Activated naive CD4-positive, alpha-beta T cell treated with anti-CD3 and anti-CD28 coated beads, Interleukin-2, amount 10 ng/mL, durations not matched to agents 7 days and 5 days (primary cell): ENCODE measurements at regions not wholly inside any gene's neighbourhood (a gene's known extent, or its start where the extent isn't known, plus 50 kb on each side); places are given as distances from the start of the nearest gene placed in this dataset.

Experiments used
- CTCF ChIA-PET: fragments of 350-600 bp; sonication (Branson Sonifier 250); formaldehyde crosslinking; loops from one replicate; lab custom pipeline; 2021; ENCODE audit warnings: antibody characterized with exemption; lab: Charles Lee
- DNase-seq: peaks from one replicate; pipeline ENCODE4 v3.0.0-alpha.2; 2020
- H3K27ac Mint-ChIP-seq: one replicate; pipeline ENCODE4 v1.8.0; 2021; ENCODE audit warnings: mild to moderate bottlenecking, moderate library complexity, mixed read lengths
- H3K27me3 Mint-ChIP-seq: one replicate; pipeline ENCODE4 v1.8.0; 2021; ENCODE audit warnings: mild to moderate bottlenecking, mixed read lengths
- H3K36me3 Mint-ChIP-seq: one replicate; pipeline ENCODE4 v1.8.0; 2021; ENCODE audit warnings: mixed read lengths
- H3K4me1 Mint-ChIP-seq: one replicate; pipeline ENCODE4 v1.8.0; 2021; ENCODE audit warnings: mixed read lengths
- H3K4me3 Mint-ChIP-seq: one replicate; pipeline ENCODE4 v1.8.0; 2021; ENCODE audit warnings: mild to moderate bottlenecking, moderate library complexity, mixed read lengths
- H3K9me3 Mint-ChIP-seq: one replicate; pipeline ENCODE4 v1.8.0; 2021; ENCODE audit warnings: mixed read lengths

DNA sequence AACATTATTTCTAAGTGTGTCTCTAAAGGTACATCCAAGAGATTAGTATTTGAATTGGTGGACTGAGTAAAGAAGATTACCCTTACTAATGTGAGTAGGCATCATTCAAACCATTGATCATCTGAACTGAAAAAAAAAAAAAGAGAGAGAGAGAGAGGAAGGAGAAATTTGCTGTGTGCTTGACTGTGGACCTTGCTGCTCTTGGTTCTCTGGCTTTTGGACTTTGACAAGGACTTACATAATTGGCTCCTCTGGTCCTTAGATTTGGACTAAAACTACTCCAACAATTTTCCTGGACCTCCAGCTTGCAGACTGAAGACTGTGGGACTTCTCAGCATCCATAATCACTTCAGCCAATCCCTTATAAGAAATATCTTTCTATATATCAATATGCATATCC lies 1091.9 kb upstream of the EDIL3 start:
- no peak for DNase-seq
- Mint-ChIP-seq H3K27me3 (no peaks in the 10 kb centered on the region), H3K9me3 (peaks cover 13% of the 10 kb centered on the region), H3K36me3 (no peaks in the 10 kb centered on the region), H3K4me1 (no peaks in the 10 kb centered on the region), H3K27ac (no peak overlapping the region), H3K4me3 (no peak overlapping the region)
- CTCF ChIA-PET: no interaction called here

DNA sequence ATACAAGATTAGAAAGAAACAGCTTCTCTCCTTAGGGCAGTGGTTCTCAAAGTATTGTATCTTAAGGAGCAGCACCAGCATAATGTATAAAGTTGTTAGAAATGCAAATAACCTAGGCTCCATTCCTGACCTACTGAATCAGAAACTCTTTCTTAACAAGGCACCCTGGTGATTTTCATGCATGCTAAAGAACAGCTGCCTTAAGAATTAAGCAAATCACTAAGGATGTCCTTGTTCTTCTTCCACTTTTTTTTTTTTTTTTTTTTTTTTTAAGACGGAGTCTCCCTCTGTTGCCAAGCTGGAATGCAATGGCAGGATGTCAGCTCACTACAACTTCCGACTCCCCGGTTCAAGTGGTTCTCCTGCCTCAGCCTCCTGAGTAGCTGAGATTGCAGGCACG lies 1095.2 kb upstream of the EDIL3 start:
- CTCF ChIA-PET: no interaction called here
- H3K27me3 Mint-ChIP-seq: no peaks in the 10 kb centered on the region

DNA sequence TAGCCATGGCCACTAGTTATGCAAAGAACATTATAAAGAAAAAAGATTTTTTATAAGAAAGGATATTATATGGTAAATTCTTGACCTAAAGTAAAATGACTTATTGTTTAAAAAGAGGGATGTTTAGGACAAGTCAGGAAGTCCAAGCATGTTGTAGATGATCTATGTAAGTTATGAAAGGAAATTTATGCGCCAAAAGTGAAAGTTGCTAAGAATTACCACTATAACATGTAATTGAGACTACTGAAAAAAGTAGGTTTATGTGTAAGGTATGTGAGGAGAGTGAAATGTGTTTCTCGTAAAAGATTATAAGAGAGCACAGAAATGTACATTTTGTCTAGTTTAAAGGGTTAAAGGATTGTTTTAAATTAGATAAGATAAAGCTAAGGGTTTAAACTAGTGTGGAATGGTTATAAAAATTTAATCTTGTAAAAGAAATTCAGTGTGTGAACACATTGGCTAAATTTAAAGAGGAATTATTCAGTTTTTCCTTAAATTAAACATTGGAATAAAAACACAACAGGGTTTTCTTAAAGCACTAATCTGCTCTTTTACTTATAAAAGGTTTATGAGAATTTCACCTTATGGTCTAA lies 1100.4 kb upstream of the EDIL3 start:
- Mint-ChIP-seq H3K4me1 (no peaks in the 10 kb centered on the region), H3K9me3 (peaks cover 9% of the 10 kb centered on the region), H3K36me3 (peaks cover 1% of the 10 kb centered on the region), H3K4me3 (no peak overlapping the region), H3K27me3 (no peaks in the 10 kb centered on the region), H3K27ac (no peak overlapping the region)
- CTCF ChIA-PET: no interaction called here
- no peak for DNase-seq

More for the DNA sequence above, 1095.2 kb upstream of the EDIL3 start:
- Mint-ChIP-seq H3K27ac (no peak overlapping the region), H3K9me3 (peaks cover 10% of the 10 kb centered on the region), H3K4me1 (no peaks in the 10 kb centered on the region), H3K4me3 (no peak overlapping the region), H3K36me3 (no peaks in the 10 kb centered on the region)
- no peak for DNase-seq

DNA sequence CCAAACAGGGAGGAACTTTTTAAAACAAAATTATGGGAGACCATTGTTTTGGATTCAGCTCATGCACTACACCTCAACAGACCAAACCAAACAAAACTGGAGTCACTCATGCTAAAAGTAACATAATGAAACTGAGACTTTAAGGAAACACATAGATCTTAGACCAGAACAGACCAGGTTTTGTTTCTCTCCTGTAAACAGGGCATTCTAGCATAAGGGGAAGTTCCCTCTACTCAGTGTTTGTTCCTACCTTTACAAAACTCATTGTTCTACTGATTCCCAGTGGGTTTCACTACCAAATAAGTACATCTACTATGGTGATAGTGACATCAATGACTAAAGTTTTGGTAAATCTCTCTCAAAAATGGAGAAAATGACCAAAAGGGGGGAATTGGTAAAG lies 1103.6 kb upstream of the EDIL3 start:
- Mint-ChIP-seq H3K36me3 (peaks cover 1% of the 10 kb centered on the region), H3K27me3 (no peaks in the 10 kb centered on the region), H3K27ac (no peak overlapping the region), H3K9me3 (peaks cover 17% of the 10 kb centered on the region), H3K4me1 (no peaks in the 10 kb centered on the region), H3K4me3 (no peak overlapping the region)
- CTCF ChIA-PET: no interaction called here
- DNase-seq: no peak

DNA sequence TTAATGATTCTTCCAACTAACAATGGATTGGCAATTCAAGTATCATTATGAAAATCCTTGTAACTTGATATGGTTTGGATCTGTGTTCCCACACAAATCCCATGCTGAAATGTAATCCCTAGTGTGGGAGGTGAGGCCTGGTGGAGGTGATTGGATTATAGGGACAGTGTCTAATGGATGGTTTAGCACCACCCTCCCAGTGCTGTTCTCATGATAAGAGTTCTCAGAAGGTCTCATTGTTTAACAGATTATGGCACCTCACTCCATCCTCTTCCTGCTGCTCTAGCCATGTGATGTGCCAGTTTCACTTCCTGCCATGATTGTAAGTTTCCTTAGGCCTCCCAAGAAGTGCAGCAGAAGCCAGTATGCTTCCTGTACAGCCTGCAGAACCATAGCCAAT lies 1116.2 kb upstream of the EDIL3 start:
- no peak overlapping the region for H3K27ac Mint-ChIP-seq
- no peak for DNase-seq
- no peak overlapping the region for H3K4me3 Mint-ChIP-seq
- H3K27me3 Mint-ChIP-seq: no peaks in the 10 kb centered on the region
- H3K36me3 Mint-ChIP-seq: no peaks in the 10 kb centered on the region
- no peaks in the 10 kb centered on the region for H3K4me1 Mint-ChIP-seq
- peaks cover 10% of the 10 kb centered on the region for H3K9me3 Mint-ChIP-seq
- CTCF ChIA-PET: no interaction called here

DNA sequence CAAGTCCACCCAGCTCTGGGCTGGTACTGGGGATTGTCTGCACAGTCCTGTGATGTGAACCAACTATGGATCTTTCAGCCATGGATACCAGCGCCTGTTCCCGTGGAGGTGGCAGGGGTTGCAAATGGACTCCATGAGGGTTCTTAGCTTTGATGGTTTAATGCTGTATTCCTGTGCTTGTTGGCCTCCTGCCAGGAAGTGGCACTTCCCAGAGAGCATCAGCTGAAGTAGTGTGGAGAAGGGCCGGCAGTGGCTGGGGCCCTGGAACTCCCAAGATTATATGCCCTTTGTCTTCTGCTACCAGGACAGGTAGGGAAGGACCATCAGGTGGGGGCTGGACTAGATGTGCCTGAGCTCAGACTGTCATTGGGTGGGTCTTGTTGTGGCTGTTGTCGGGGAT lies 1104.8 kb upstream of the COX7C start:
- Mint-ChIP-seq H3K27ac (no peak overlapping the region), H3K4me1 (no peaks in the 10 kb centered on the region), H3K4me3 (no peak overlapping the region), H3K9me3 (peaks cover 5% of the 10 kb centered on the region), H3K27me3 (no peaks in the 10 kb centered on the region), H3K36me3 (no peaks in the 10 kb centered on the region)
- CTCF ChIA-PET: no interaction called here
- no peak for DNase-seq

DNA sequence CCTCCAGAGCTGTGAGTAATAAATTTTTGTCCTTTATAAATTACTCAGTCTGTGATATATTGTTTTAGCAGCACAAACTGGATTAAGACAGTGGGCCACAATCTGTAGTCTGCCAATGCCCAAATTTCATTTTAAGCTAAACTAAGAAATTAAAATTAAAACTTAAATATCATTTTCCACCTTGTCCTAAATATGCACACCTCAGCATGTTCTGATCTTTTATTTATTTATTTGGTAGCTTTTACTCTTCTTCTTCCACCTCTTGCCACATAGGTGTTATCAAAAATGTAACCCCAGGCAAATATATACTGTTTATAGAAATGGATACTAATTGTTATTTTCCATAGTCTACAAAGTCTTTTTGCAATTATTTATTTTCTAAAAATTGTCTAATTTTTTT lies 1102.2 kb upstream of the COX7C start:
- no peaks in the 10 kb centered on the region for H3K27me3 Mint-ChIP-seq
- H3K9me3 Mint-ChIP-seq: peaks cover 2% of the 10 kb centered on the region
- no peak overlapping the region for H3K4me3 Mint-ChIP-seq
- CTCF ChIA-PET: no interaction called here
- H3K4me1 Mint-ChIP-seq: no peaks in the 10 kb centered on the region
- no peak for DNase-seq
- H3K27ac Mint-ChIP-seq: no peak overlapping the region
- no peaks in the 10 kb centered on the region for H3K36me3 Mint-ChIP-seq

DNA sequence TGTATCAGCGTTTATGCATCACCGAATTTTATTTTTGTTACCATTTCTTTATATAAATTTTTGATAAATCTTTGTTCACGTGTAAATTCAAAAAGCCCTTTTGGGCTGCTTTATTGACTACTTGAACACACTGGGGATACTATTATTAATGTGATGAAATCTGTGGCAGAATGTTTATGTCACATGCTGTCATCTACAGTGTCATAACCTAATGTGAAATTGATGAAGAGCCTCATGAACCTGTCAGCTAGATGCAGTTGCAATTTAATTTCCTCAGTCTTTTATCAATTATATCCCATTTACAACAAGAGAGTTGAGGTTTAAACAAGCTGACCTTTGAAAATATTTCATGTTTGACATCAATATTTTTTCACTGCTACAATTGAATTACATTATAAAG lies 1100.4 kb upstream of the COX7C start:
- H3K27me3 Mint-ChIP-seq: no peaks in the 10 kb centered on the region
- no peak for DNase-seq
- H3K4me1 Mint-ChIP-seq: no peaks in the 10 kb centered on the region
- H3K27ac Mint-ChIP-seq: no peak overlapping the region
- no peak overlapping the region for H3K4me3 Mint-ChIP-seq
- peaks cover 2% of the 10 kb centered on the region for H3K9me3 Mint-ChIP-seq
- no peaks in the 10 kb centered on the region for H3K36me3 Mint-ChIP-seq
- CTCF ChIA-PET: no interaction called here

DNA sequence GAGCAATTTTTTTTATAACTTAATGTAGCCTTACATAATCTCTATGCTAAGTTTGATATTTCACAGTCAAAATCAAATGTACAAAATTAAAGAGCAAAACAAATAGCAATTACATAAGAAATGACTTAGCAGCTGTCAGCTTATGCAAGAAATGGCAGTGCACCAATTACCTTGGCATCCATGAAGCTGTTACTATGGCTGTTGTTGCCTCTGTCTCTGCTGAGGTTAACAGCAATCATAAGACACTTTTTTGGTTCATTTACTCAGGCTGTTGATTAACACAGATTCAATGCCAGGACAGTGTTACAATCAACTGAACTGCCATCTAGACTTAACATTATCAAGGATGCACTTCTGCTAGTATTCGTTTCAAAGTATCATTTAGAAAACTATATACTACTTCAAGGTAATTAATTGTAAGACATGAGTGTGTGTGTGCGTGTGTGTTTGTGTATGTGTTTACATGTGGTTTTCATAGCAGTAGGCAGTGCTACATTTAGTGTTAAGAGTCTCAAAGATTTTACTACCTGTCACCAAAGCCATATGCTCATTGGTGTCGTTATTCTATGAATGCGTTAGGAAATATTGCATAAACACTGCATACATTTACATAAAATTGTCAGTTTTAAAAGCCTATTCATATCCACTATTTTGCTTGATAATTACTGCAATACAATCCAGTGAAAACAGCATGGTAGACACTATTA lies 1084.2 kb upstream of the COX7C start:
- Mint-ChIP-seq H3K4me3 (no peak overlapping the region), H3K9me3 (no peaks in the 10 kb centered on the region), H3K27me3 (no peaks in the 10 kb centered on the region), H3K4me1 (no peaks in the 10 kb centered on the region), H3K36me3 (no peaks in the 10 kb centered on the region), H3K27ac (no peak overlapping the region)
- no peak for DNase-seq
- CTCF ChIA-PET: no interaction called here

DNA sequence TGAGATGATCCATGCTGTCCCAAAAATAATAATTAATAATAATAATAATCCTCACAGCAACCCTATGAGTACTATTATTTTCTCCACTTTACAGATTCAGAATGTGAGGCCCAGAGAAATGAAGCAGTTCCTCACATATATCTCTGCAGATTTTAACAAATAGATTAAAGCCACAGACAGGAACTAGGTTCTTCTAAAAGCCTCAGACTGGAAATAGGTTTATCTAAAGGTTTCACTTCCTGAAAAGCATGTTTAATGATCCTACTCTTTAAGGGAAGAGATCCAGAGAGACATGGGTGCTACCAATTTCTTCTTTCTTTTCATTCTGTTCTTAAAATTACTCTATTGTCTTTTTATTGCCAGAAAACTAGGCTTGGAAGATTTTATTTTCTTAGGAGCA lies 1079.4 kb upstream of the COX7C start:
- CTCF ChIA-PET: no interaction called here
- no peak overlapping the region for H3K4me3 Mint-ChIP-seq
- H3K9me3 Mint-ChIP-seq: no peaks in the 10 kb centered on the region
- H3K4me1 Mint-ChIP-seq: no peaks in the 10 kb centered on the region
- no peak for DNase-seq
- H3K27me3 Mint-ChIP-seq: no peaks in the 10 kb centered on the region
- H3K36me3 Mint-ChIP-seq: no peaks in the 10 kb centered on the region
- H3K27ac Mint-ChIP-seq: no peak overlapping the region

DNA sequence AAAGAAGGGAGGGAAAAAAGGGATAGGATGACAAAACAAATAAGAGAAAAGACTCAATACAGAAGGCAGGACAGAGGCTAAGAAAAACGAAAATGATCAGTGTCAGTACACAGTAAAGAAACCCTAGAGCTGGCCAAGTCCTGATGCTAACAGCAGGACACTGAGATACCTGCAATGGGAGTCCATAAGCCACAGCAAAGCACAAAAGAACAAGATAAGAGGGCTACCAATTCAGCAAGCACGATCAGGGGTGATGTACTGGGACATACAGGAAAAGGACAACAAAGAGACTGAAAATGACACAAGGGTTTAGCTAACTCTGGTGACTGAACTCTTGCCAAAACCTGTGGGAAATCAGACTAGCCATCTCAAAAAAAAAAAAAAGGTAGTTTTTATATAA lies 1072.6 kb upstream of the COX7C start:
- DNase-seq: no peak
- CTCF ChIA-PET: no interaction called here
- H3K36me3 Mint-ChIP-seq: no peaks in the 10 kb centered on the region
- H3K9me3 Mint-ChIP-seq: peaks cover 9% of the 10 kb centered on the region
- H3K4me1 Mint-ChIP-seq: no peaks in the 10 kb centered on the region
- H3K27me3 Mint-ChIP-seq: no peaks in the 10 kb centered on the region
- H3K27ac Mint-ChIP-seq: no peak overlapping the region
- H3K4me3 Mint-ChIP-seq: no peak overlapping the region

DNA sequence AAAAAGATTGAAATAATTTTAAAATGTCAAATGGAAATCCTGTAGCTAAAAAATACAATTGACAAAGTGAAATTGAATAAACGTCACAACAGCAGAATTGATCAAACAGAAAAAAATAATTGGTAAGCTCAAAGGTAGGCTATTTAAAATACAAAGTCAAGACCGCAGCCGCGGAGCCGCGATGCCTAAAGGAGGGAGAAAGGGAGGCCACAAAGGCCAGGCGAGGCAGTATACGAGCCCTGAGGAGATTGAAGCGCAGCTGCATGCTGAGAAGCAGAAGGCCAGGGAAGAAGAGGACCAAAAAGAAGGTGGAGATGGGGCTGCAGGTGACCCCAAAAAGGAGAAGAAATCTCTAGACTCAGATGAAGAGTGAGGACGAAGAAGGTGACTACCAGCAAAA lies 1068.5 kb upstream of the COX7C start:
- no peak for DNase-seq
- Mint-ChIP-seq H3K4me1 (no peaks in the 10 kb centered on the region), H3K9me3 (peaks cover 18% of the 10 kb centered on the region), H3K27me3 (no peaks in the 10 kb centered on the region), H3K27ac (no peak overlapping the region), H3K36me3 (no peaks in the 10 kb centered on the region), H3K4me3 (no peak overlapping the region)
- CTCF ChIA-PET: no interaction called here

DNA sequence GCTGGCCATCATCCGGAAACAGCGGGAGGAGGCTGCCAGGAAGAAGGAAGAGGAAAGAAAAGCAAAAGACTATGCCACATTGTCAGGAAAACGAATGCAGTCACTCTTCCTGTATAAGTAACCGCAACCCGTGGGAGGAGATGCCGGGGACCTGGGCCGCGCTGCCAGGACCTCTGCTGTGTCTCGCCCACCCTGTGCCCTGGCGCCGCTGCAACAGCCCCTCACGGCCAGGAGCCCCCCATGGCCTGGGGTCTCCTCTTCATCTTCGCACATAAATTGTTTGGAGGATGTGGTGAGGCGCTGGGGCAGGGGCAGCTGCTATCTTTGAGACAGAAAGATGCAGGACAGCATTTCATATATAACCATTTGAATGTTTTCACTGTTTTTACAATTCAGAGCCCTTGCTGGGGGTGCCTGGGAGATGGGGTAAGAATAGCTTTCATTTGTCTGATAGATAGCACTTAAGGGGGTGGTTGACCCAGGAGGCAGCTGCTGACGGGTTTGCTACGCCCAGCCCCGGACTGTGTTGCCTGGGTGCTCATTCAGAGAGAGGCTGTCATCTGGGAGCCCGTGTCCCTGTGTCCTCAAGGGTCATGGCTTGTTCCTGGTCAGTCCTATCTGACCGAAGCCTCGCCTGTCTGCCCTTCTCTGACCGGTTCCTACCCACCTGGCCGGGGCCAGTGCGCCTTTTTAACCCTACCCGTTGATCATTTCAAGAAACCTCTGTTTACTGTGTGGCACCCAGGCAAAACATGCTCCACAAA lies 1067.7 kb upstream of the COX7C start:
- Mint-ChIP-seq H3K4me1 (no peaks in the 10 kb centered on the region), H3K4me3 (no peak overlapping the region), H3K27me3 (no peaks in the 10 kb centered on the region), H3K27ac (no peak overlapping the region), H3K9me3 (peaks cover 20% of the 10 kb centered on the region), H3K36me3 (no peaks in the 10 kb centered on the region)
- CTCF ChIA-PET: no interaction called here
- DNase-seq: no peak

DNA sequence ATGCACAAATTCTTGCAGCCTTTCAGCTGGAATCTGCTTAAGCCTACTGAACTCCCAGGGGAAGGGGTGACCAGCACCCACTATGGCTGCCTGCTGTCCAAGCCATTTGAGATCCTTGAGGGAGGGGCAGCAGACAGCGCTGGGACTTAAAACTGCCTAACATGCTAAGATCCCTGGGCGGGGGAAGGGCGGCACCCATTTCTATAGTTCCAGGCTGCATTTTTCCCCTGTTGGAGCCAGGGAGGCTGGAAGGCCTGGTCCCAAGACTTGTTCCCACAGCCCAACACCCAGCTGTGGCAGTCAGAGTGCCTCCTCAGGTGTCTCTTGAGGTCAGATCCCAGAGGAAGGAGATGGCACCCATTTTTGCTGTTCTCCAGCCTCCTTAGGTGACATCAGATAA lies 1061.3 kb upstream of the COX7C start:
- H3K4me1 Mint-ChIP-seq: no peaks in the 10 kb centered on the region
- no peaks in the 10 kb centered on the region for H3K27me3 Mint-ChIP-seq
- CTCF ChIA-PET: no interaction called here
- peaks cover 20% of the 10 kb centered on the region for H3K9me3 Mint-ChIP-seq
- no peak overlapping the region for H3K27ac Mint-ChIP-seq
- H3K36me3 Mint-ChIP-seq: no peaks in the 10 kb centered on the region
- no peak for DNase-seq
- H3K4me3 Mint-ChIP-seq: no peak overlapping the region

DNA sequence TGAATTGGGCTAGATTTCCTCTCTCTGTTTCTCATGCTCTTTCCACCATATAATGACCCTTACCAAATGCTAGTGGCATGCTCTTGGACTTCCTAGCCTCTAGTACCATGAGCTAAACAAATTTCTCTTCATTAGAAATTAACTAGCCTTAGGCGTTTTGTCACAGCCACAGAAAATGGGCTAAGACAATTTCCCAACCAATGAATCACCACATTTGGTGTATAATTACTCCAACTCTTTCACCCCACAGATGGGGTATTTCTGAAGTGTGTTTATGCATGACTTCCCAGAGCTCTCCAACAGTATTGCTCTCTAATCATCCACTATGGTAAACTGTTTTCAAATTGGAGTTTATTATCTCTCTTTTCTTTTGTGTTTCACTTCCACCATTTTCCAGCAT lies 1041.1 kb upstream of the COX7C start:
- no peak overlapping the region for H3K27ac Mint-ChIP-seq

More for the DNA sequence above, 1041.1 kb upstream of the COX7C start:
- DNase-seq: no peak
- CTCF ChIA-PET: no interaction called here
- Mint-ChIP-seq H3K36me3 (no peaks in the 10 kb centered on the region), H3K27me3 (no peaks in the 10 kb centered on the region), H3K9me3 (no peaks in the 10 kb centered on the region), H3K4me3 (no peak overlapping the region), H3K4me1 (no peaks in the 10 kb centered on the region)
